Stimulated activated CD8-positive, alpha-beta memory T cell treated with anti-CD3 and anti-CD28 coated beads, Interleukin-4, amount 100 ng/mL, for 48 hours (primary cell): ENCODE measurements at regions not wholly inside any gene's neighbourhood (a gene's known extent, or its start where the extent isn't known, plus 50 kb on each side); places are given as distances from the start of the nearest gene placed in this dataset.

Source experiments
- DNase-seq: peaks from one replicate; pipeline ENCODE4 v3.0.0-alpha.2; 2020

- DNase-seq = no peak
Measured at GRCh38 chr10:54914049-54914448, 113.0 kb upstream of the PCDH15 start.

DNA sequence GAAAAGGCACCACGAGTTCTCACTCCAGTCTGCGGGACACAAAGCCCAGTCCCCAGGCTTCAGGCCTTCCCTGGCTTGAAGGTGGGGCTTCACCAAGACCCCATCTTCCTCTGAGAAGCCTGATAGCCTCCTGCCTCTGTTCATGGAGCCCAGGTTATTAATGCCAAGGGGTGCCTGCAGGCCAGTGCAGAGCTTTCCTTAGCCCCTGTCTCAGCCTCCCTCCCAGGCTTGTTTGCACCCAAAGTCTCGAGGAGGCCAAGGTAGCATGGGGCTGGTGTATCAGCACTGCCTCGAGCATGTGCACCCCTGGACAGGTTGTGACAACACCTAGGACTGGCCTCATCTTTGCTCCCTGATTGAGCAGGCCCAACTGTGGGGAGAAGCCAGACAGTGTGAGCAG, 108.1 kb upstream of the PCDH15 start:
- DNase-seq = no peak

DNA sequence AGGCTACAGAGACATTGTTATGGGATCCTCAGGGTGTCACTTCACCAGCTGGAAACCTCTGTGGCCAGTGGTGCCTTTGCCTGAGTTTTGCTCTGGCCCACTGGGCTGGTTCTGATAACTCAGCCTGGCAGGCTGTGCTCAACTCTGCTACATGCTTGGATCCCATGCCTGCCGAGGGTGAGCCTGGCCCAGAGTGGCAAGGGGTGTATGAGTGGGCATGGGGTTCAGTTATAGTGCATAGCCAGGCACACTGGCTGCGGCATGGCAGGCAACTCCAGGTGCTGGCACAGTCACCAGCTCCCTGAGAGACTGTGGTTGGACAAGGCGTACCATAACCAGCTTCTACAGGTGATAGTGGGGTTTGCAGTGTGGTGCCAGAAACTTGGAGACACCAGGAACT, 107.0 kb upstream of the PCDH15 start:
- DNase-seq = no peak

GRCh38 chr10:54906940-54907339, 105.9 kb upstream of the PCDH15 start:
- DNase-seq = no peak

GRCh38 chr10:54905578-54906192, 104.7 kb upstream of the PCDH15 start:
- no peak for DNase-seq

DNA sequence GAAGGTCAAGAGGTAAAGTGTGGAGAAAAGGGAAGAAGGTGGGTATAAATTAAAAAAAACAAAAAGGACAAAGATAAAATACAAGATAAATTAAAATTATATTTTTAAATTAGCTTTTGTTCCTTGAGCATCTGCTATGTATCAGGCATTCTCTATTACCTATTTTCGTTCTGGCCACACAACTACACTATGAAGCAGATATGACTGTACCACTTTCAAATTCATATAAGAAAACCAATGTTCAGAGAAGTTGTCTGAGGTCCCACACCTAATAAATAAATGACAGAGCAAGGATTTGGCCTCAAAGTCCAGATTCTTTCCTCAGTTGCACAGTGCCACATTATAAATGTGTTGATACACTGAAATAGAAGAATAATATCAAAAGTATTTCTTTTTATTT, 103.8 kb upstream of the PCDH15 start:
- no peak for DNase-seq

GRCh38 chr10:54903745-54904144, 102.7 kb upstream of the PCDH15 start:
- no peak for DNase-seq

- no peak for DNase-seq
Measured at GRCh38 chr10:54900584-54900983, 99.6 kb upstream of the PCDH15 start.

GRCh38 chr10:54880996-54881395, 80.0 kb upstream of the PCDH15 start:
- no peak for DNase-seq

DNA sequence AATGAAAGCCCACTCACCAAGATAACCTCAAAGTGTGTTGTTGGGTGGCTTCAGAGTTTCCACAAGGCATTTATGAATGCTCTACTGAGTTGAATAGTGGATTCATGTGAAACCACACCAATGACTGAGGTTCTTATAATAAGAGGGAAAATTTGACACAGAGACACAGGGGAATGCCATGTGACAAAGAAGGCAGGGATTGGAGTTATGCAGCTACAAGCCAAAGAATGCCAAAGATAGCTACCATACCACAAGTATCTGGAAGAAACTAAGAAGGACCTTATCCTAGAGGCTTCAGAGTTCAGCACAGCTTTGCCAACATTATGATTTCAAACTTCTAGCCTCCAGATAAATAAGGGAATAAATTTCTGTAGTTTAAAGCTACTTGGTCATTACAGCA, 68.0 kb upstream of the PCDH15 start:
- no peak for DNase-seq

GRCh38 chr10:54866666-54867065, 65.6 kb upstream of the PCDH15 start:
- no peak for DNase-seq

- DNase-seq = no peak
Measured at GRCh38 chr10:54854843-54855242, 53.8 kb upstream of the PCDH15 start.

GRCh38 chr10:54854389-54854788, 53.4 kb upstream of the PCDH15 start:
- DNase-seq = no peak

GRCh38 chr10:54853883-54854282, 52.9 kb upstream of the PCDH15 start:
- DNase-seq = no peak
